KMS-11 (cell line): ENCODE measurements at regions not wholly inside any gene's neighbourhood (a gene's known extent, or its start where the extent isn't known, plus 50 kb on each side); places are given as distances from the start of the nearest gene placed in this dataset.

Experiments used
- H2AFZ ChIP-seq: fragments of 200-600 bp; sonication (generic); 2 replicates; pipeline ENCODE4 v1.6.1; 2016; ENCODE audit warnings: antibody characterized with exemption, mixed run types, low read depth
- H3K27ac ChIP-seq: fragments of 200-600 bp; sonication (generic); 2 replicates; pipeline ENCODE4 v1.6.1; 2016; ENCODE audit warnings: mild to moderate bottlenecking, mixed run types
- H3K27me3 ChIP-seq: fragments of 200-600 bp; sonication (generic); 2 replicates; pipeline ENCODE4 v1.6.1; 2017; ENCODE audit warnings: mild to moderate bottlenecking, low read depth, mixed run types, moderate library complexity; ENCODE audit not compliant: insufficient read depth
- H3K36me3 ChIP-seq: fragments of 200-600 bp; sonication (generic); 2 replicates; pipeline ENCODE4 v1.6.1; 2017; ENCODE audit warnings: mild to moderate bottlenecking, mixed run types; ENCODE audit not compliant: insufficient read depth
- H3K4me1 ChIP-seq: fragments of 200-600 bp; sonication (generic); 2 replicates; pipeline ENCODE4 v1.6.1; 2016; ENCODE audit warnings: mild to moderate bottlenecking, low read depth, mixed run types; ENCODE audit not compliant: poor library complexity, severe bottlenecking
- H3K4me2 ChIP-seq: fragments of 200-600 bp; sonication (generic); 2 replicates; pipeline ENCODE4 v1.7.0; 2016; ENCODE audit warnings: mild to moderate bottlenecking, mixed run types
- H3K4me3 ChIP-seq: fragments of 200-600 bp; sonication (generic); IDR thresholded peaks from 2 replicates; pipeline ENCODE4 v1.6.1; 2017; ENCODE audit warnings: low read depth, low read length, mixed read lengths; ENCODE audit not compliant: insufficient read depth
- H3K79me2 ChIP-seq: fragments of 200-600 bp; sonication (generic); 2 replicates; pipeline ENCODE4 v1.6.1; 2016; ENCODE audit warnings: low read depth, mixed run types; ENCODE audit not compliant: insufficient read depth
- H3K9ac ChIP-seq: fragments of 200-600 bp; sonication (generic); 2 replicates; pipeline ENCODE4 v1.6.1; 2016; ENCODE audit warnings: mild to moderate bottlenecking, mixed run types
- H4K20me1 ChIP-seq: fragments of 200-600 bp; sonication (generic); 2 replicates; pipeline ENCODE4 v1.6.1; 2016; ENCODE audit warnings: mild to moderate bottlenecking, mixed run types; ENCODE audit not compliant: insufficient read depth
- TF ChIP-seq, protein P1 (sequence below): fragments of 200-600 bp; sonication (generic); conservative IDR thresholded peaks from 2 replicates; pipeline ENCODE4 v1.6.1; 2017; ENCODE audit warnings: low read depth, mild to moderate bottlenecking, antibody characterized with exemption, low read length, moderate library complexity, mixed read lengths

GRCh38 chr11:37642296-37642695, 1044.3 kb upstream of the RAG2 start:
- TF ChIP-seq, protein P1, sequence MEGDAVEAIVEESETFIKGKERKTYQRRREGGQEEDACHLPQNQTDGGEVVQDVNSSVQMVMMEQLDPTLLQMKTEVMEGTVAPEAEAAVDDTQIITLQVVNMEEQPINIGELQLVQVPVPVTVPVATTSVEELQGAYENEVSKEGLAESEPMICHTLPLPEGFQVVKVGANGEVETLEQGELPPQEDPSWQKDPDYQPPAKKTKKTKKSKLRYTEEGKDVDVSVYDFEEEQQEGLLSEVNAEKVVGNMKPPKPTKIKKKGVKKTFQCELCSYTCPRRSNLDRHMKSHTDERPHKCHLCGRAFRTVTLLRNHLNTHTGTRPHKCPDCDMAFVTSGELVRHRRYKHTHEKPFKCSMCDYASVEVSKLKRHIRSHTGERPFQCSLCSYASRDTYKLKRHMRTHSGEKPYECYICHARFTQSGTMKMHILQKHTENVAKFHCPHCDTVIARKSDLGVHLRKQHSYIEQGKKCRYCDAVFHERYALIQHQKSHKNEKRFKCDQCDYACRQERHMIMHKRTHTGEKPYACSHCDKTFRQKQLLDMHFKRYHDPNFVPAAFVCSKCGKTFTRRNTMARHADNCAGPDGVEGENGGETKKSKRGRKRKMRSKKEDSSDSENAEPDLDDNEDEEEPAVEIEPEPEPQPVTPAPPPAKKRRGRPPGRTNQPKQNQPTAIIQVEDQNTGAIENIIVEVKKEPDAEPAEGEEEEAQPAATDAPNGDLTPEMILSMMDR: no peak
- Histone ChIP-seq H3K27me3 (no peaks in the 10 kb centered on the region), H3K4me1 (no peaks in the 10 kb centered on the region), H2AFZ (no peak overlapping the region), H3K4me2 (no peak overlapping the region), H3K79me2 (no peaks in the 10 kb centered on the region), H3K27ac (no peak overlapping the region), H3K9ac (no peak overlapping the region), H3K4me3 (no peak overlapping the region), H4K20me1 (no peaks in the 10 kb centered on the region), H3K36me3 (no peaks in the 10 kb centered on the region)

- H3K4me2 ChIP-seq: no peak overlapping the region
- H3K27ac ChIP-seq: no peak overlapping the region
- TF ChIP-seq, protein P1: no peak
- H3K79me2 ChIP-seq: no peaks in the 10 kb centered on the region
- H3K9ac ChIP-seq: no peak overlapping the region
- no peaks in the 10 kb centered on the region for H3K27me3 ChIP-seq
- H4K20me1 ChIP-seq: no peaks in the 10 kb centered on the region
- no peak overlapping the region for H2AFZ ChIP-seq
- H3K4me3 ChIP-seq: no peak overlapping the region
- H3K36me3 ChIP-seq: no peaks in the 10 kb centered on the region
- H3K4me1 ChIP-seq: no peaks in the 10 kb centered on the region
These were observed 1034.7 kb upstream of the RAG2 start for GRCh38 chr11:37632748-37633147.

DNA sequence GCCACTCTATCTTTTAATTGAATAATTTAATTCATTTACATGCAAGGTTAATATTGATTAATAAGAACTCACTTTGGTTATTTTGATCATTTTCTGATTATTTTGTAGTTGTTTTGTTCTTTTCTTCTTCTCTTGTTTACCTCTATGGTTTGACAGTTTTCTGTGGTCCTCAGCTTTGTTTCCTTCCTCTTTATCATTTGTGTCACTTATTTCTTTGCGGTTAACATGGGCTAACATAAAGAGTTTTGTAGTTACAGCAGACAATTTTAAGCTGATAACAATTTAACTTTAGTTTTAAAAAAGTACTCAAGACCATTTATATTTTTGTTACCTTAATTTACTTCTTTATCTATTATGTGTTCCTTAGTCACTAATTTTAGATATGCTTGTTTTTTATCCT, 1032.8 kb upstream of the RAG2 start:
- Histone ChIP-seq H4K20me1 (no peaks in the 10 kb centered on the region), H3K27ac (no peak overlapping the region), H3K4me3 (no peak overlapping the region), H3K4me1 (no peaks in the 10 kb centered on the region), H3K27me3 (no peaks in the 10 kb centered on the region), H2AFZ (no peak overlapping the region), H3K36me3 (no peaks in the 10 kb centered on the region), H3K9ac (no peak overlapping the region), H3K79me2 (no peaks in the 10 kb centered on the region), H3K4me2 (no peak overlapping the region)
- TF ChIP-seq, protein P1: no peak

DNA sequence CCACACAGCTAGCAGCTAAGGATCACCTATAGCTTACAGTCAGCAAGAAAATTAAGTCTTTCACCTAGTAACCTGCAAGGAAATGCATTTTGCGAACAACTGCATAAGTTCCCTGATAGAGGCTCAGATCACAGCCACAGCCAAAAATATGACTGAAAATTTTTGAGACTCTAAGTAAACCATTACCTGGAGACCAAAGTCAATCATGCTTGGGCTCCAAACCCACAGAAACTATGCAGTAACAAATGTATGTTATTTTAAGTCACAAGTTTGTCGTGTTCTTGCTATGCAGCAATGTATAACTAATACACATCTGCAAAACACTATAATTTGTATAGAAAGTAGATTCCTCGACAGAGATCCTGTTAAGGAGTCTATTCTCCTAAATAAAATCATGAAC, 1025.7 kb upstream of the RAG2 start:
- H3K4me3 ChIP-seq: no peak overlapping the region
- no peak overlapping the region for H3K9ac ChIP-seq
- no peaks in the 10 kb centered on the region for H3K79me2 ChIP-seq
- no peaks in the 10 kb centered on the region for H3K27me3 ChIP-seq
- no peak overlapping the region for H2AFZ ChIP-seq
- no peaks in the 10 kb centered on the region for H3K4me1 ChIP-seq
- TF ChIP-seq, protein P1: no peak
- H3K27ac ChIP-seq: no peak overlapping the region
- no peak overlapping the region for H3K4me2 ChIP-seq
- peaks cover 3% of the 10 kb centered on the region; the same call in 1 of the 2 replicates for H4K20me1 ChIP-seq
- H3K36me3 ChIP-seq: no peaks in the 10 kb centered on the region
